ENCODE measurements at regions not wholly inside any gene's neighbourhood (a gene's known extent, or its start where the extent isn't known, plus 50 kb on each side); places are given as distances from the start of the nearest gene placed in this dataset.

GRCh38 chr22:27129266-27129665 lies 471.9 kb downstream of the MIAT start:
- no peaks in the 10 kb centered on the region for H3K27me3 ChIP-seq (replicated peaks; ENCODE audit: control insufficient read depth, insufficient read depth, low read length)
- TF ChIP-seq CTCF (IDR thresholded peaks at IDR 0.05; ENCODE audit: insufficient read depth, low read length, poor library complexity, severe bottlenecking), result no peak
- no peak for DNase-seq (ENCODE audit: extremely low read depth, insufficient read length)

GRCh38 chr22:27130906-27131305 lies 473.5 kb downstream of the MIAT start:
- Histone ChIP-seq H3K36me3 (ENCODE audit: control insufficient read depth, insufficient read depth, low read length) (no peaks in the 10 kb centered on the region), H3K4me3 (replicated peaks; ENCODE audit: low read depth, low read length) (no peak overlapping the region), H3K27me3 (replicated peaks; ENCODE audit: control insufficient read depth, insufficient read depth, low read length) (no peaks in the 10 kb centered on the region)
- TF ChIP-seq CTCF (IDR thresholded peaks at IDR 0.05; ENCODE audit: insufficient read depth, low read length, poor library complexity, severe bottlenecking), result no peak
- no peak for DNase-seq (ENCODE audit: extremely low read depth, insufficient read length)

More at GRCh38 chr22:27129266-27129665, 471.9 kb downstream of the MIAT start:
- H3K36me3 ChIP-seq (ENCODE audit: control insufficient read depth, insufficient read depth, low read length), result no peaks in the 10 kb centered on the region
- no peak overlapping the region for H3K4me3 ChIP-seq (replicated peaks; ENCODE audit: low read depth, low read length)

- Histone ChIP-seq H3K27me3 (replicated peaks; ENCODE audit: control insufficient read depth, insufficient read depth, low read length) (no peaks in the 10 kb centered on the region), H3K36me3 (ENCODE audit: control insufficient read depth, insufficient read depth, low read length) (no peaks in the 10 kb centered on the region), H3K4me3 (replicated peaks; ENCODE audit: low read depth, low read length) (no peak overlapping the region)
- no peak for DNase-seq (ENCODE audit: extremely low read depth, insufficient read length)
- TF ChIP-seq CTCF (IDR thresholded peaks at IDR 0.05; ENCODE audit: insufficient read depth, low read length, poor library complexity, severe bottlenecking), result no peak
Measured at GRCh38 chr22:27131346-27131745, 474.0 kb downstream of the MIAT start.

- no peak for DNase-seq (ENCODE audit: extremely low read depth, insufficient read length)
- H3K36me3 ChIP-seq (ENCODE audit: control insufficient read depth, insufficient read depth, low read length), result no peaks in the 10 kb centered on the region
- H3K27me3 ChIP-seq (replicated peaks; ENCODE audit: control insufficient read depth, insufficient read depth, low read length), result no peaks in the 10 kb centered on the region
- TF ChIP-seq CTCF (IDR thresholded peaks at IDR 0.05; ENCODE audit: insufficient read depth, low read length, poor library complexity, severe bottlenecking), result no peak
- no peak overlapping the region for H3K4me3 ChIP-seq (replicated peaks; ENCODE audit: low read depth, low read length)
Measured at GRCh38 chr22:27132400-27132799, 475.0 kb downstream of the MIAT start.

- Histone ChIP-seq H3K36me3 (ENCODE audit: control insufficient read depth, insufficient read depth, low read length) (no peaks in the 10 kb centered on the region), H3K4me3 (replicated peaks; ENCODE audit: low read depth, low read length) (no peak overlapping the region), H3K27me3 (replicated peaks; ENCODE audit: control insufficient read depth, insufficient read depth, low read length) (no peaks in the 10 kb centered on the region)
- DNase-seq (ENCODE audit: extremely low read depth, insufficient read length), result no peak
- TF ChIP-seq CTCF (IDR thresholded peaks at IDR 0.05; ENCODE audit: insufficient read depth, low read length, poor library complexity, severe bottlenecking), result no peak
Measured at GRCh38 chr22:27133019-27133431, 475.6 kb downstream of the MIAT start.

- no peak for TF ChIP-seq CTCF (IDR thresholded peaks at IDR 0.05; ENCODE audit: insufficient read depth, low read length, poor library complexity, severe bottlenecking)
- no peak for DNase-seq (ENCODE audit: extremely low read depth, insufficient read length)
- Histone ChIP-seq H3K27me3 (replicated peaks; ENCODE audit: control insufficient read depth, insufficient read depth, low read length) (no peaks in the 10 kb centered on the region; the same call in 1 of the 2 replicates), H3K36me3 (ENCODE audit: control insufficient read depth, insufficient read depth, low read length) (no peaks in the 10 kb centered on the region), H3K4me3 (replicated peaks; ENCODE audit: low read depth, low read length) (no peak overlapping the region)
Measured at GRCh38 chr22:27133681-27134314, 476.4 kb downstream of the MIAT start.

All from GM06990 (cell line).